Effector CD4-positive, alpha-beta T cell (primary cell): ENCODE measurements at regions not wholly inside any gene's neighbourhood (a gene's known extent, or its start where the extent isn't known, plus 50 kb on each side); places are given as distances from the start of the nearest gene placed in this dataset.
"Not testable (repeated sequence)": the region's sequence is repeated elsewhere in the genome, so short reads cannot be mapped to it uniquely, and the experiment has no call there.

ENCODE experiments used
- DNase-seq: peaks from one replicate; pipeline ENCODE4 v3.0.0-alpha.2; 2020

DNA sequence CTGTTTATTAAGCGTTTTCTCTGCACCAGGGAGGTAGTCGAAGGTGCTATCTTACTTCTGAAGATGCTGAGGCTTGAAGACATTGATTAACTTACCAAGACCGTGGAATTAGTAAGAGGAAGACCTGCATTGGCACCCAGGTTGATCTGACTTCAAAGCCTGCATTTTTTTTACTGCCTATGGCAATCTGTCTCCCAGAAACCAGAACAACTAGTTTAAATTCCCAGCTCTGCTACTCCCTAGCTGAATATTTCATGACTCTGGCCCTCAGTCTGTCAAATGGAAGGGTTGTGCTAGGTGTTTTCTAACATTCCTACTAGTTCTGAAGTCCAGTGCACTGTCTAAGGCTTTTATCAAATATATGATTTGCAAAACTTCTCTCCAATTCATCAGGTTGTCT lies 52.0 kb upstream of the GRAMD1B start:
- no peak for DNase-seq

DNA sequence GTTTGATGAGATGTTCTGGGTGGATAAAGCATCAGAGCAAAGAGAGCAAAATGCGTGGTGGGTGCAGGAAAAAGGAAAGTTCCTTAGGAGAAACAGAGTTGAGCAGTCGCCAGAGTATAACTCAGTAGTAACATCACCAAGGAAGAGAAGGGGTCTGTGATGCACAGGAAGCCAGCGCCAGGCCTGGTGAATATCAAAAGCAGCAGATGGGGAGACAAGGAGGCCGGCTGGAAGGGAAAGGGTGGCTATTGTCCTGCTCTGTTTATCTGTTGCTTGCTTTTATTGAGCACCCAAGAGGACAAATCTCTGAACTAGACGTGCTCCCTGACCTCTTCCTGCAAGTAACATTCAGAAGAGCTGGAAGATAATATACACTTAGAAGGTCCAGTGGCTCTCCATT lies 52.7 kb upstream of the GRAMD1B start:
- DNase-seq, result no peak

DNA sequence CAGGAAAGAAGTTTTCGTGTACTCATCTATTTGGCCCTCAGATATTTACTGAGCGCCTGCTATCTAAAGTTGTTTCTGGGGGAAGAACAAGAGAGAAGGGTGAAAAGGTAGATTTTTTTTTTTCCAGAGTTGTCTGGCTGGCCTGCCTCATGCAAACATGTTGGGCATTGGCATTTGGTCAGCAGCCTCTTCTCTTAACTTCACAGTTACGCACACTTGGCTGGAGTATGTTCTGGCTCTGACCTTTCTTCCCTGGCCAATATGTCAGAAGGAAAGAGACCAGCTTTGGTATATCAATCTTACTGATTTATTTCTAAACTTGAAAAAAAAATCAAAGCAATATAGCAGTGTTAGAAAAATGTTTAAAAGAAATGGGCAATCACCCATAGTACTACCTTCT lies 54.2 kb upstream of the GRAMD1B start:
- DNase-seq, result no peak

DNA sequence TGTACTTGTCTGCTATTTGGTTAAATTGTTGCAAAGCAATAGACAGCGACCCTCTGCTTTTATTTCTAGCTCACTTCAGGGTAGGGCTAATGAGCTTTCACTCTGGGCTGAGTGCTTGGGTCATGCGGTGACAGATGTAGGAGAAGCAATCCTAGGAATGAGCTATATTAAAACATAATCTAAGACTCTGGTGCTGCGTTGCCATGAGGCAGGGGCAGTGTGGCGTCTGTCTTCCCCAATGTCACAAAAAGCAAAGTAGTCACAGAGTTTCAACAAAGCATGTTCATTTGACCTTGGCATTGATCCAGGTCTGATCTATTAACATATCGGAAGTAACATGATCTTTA lies 55.5 kb upstream of the GRAMD1B start:
- no peak for DNase-seq

DNA sequence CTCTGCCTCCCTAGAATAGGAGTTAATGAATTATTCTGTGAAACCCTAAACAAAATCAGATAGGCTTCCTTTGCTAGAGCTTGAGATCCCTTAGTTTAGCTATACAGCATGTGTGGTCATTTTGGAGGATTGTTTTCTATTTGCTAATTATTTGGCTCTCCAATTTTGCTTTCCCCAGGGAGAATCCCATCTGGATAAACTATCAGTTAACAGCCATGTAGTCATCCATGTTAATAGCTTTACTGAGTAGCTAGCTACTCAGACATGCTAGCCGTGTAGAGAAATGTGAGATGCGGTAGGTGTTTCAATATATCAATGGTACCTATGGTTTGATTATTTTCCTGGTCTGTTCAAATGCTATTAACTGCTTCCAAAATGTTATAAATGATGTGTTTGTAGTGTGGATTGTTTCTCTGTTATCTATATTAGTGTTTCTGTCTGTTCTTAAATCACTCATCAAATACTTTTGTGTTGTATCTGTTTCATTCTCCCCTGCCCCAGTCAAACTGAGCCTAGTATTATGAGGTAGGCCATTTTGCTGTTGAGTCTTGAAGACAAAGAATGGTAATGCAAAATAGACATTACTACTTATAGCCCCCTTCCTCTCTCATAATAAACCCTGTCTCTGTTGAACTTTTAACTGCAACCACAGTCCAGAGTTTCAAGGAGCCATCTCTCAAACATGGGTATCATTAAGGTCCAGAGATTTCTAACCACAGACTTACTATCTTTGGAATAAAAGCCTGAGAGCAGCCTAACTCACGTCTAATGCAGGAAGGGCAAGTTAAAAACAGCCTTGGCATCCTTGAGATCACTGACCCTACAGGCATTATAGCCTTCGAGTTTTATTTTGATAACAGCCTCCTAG lies 56.1 kb upstream of the GRAMD1B start:
- no peak for DNase-seq

DNA sequence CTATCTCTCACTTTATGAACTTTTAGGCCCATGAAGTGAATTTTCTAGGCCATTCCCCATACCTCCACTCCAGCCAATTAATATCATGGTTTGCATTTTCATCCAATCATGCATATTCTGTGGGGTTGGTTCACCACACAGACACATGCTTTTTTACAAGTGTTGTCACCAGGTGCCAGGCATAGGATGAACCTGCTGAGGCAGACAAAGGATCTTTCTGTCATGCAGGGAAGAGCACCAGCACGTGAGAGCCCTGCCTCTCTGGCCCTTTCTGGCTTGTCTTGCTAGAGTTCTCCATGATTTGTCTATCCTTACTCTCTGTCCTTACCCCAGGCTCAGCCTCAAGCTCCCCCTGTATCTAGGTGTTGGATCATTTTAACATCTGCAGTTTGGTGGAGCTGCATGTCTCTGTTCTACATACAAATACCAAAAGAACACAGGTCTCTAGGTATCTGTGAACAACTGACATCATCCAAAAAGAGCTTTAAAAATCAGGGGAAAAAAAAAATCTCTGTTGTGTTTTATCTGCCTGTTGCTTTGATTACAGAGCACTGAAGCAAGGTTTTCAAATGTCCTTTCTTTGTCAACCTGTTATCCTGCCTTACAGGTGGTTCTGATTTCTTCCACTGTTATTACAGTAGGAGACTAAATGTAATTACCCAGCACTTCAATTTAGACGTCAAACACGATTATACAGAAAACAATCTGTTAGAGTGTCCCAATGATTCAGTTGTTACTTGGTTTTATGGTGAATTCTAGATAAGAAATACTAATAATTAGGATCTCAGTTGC lies 58.4 kb upstream of the GRAMD1B start:
- no peak for DNase-seq

DNA sequence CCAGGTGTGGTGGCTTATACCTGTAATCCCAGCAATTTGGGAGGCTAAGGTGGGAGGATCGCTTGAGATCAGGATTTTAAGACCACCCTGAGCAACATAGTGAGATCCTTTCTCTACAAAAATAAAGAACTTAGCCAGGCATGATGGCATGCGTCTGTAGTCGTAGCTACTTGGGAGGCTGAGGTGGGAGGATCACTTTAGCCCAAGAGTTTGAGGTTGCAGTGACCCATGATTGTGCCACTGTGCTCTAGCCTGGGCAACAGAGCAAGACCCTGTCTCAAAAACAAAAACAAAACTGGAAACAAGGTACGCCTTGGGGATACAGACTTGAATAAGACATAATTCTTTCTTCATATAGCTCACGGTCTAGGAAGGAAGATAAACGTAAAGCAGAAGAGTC lies 63.1 kb upstream of the GRAMD1B start:
- no peak for DNase-seq

DNA sequence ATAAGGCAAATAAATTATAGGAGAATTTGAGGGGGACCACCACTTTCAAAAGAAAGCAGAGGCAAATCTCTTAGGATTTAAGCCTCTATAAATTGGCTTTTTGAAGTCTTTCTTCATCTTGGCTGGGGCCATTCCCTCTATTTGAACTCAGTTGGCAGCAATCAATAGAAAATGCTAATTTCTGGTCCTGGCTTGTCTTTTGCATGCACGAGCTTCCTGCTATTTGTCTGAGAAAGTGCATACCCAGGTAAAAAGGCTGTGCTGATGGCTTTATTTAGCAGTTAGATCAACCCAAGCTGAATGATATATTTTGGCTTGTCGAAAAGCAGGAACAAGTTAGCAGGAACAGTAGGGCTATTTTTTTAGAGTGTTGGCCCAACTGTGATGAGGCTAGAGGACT lies 64.1 kb upstream of the GRAMD1B start:
- DNase-seq, result no peak

DNA sequence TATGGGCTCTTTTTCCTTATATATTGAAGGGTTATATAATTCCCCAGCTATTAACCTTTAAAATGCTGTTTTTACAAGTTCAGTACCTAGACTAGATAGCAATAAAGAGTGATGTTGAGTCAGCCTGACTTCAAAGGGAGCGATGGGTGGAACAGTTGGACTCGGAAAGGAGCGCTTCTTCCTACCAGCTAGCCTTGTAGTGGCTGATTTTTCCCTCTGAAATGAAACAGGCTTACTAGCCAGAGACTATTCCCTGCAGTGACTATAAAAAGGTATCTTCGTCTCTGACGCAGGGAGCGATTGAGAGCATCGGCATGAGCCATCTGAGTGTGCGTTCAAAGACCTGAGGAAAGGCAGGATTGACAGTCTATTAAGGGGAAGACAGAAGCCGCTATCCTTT lies 66.0 kb upstream of the GRAMD1B start:
- no peak for DNase-seq

DNA sequence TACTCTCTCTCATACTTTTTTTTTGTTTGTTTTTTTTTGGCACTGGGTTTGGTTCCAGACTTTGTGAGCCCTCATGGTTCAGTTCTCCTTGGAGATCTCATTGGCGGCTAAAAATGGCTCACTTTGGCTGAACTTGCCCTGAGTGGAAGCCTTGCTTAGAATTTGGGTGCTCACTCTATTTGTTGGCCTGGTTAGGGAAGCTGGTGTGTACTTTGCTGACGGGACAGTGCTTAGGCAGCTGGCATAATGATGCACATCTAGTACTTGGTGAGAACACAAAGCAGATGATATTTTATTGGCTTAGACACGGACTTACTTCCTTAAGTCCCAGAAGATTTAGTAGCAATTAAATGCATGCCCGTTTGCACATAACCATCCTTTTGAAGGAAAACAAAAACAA lies 66.5 kb upstream of the GRAMD1B start:
- no peak for DNase-seq

DNA sequence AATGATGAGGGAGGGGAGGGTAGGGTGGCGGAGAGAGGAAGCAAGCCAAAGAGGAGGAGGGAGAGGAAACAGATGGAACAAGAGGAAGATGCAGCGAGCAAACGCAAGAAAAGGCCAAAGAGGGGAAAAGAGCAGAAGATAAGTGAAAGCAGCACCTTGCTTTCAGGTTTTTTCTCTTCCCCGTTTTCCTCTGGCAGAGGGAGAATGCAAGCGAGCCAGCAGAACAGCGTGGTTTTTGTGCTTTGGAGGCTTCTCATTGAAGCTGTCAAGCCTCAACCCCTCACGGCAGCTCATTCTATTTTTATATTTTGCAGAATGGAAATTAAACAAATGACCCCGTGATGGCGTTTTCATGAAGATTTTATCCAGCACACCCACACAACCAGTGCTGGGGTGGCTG lies 67.1 kb upstream of the GRAMD1B start:
- no peak for DNase-seq

DNA sequence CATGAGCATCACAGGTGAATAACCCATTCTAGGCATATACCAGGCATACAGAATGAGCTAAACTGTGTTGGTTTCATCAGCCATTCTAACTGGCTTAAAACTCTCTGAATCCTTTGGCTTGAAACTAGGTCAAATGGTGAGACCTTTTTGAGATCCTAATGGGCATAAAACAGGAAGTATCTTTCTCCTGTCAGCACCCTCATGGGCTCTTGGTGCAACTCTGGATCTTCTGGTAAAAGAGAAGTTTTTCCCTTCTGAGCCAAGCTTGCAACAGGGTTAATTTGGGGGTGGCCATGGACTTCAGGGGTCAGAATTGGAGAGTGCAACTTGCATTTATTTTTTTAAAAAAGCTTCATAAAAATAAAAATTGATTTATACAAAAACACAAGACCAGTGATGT lies 67.9 kb upstream of the GRAMD1B start:
- no peak for DNase-seq

DNA sequence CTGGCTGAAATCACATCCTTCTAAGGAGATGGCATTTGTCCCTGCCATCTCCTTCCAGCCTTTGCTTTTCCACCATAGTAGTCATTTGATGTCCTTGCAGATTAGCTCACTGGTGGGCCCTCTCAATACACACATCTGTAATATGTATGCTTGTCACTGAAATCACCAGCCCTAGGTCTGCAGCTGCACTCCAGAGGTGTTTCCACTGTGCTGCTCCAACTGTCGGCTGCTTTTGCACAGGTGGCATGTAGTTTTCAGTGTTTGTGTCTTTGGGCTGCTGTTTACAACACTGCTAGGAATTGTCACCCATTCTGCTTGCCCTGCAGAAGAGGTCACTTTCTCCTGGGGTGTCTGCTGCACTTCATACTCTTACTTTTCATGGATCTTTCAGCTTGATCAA lies 69.0 kb upstream of the GRAMD1B start:
- no peak for DNase-seq

DNA sequence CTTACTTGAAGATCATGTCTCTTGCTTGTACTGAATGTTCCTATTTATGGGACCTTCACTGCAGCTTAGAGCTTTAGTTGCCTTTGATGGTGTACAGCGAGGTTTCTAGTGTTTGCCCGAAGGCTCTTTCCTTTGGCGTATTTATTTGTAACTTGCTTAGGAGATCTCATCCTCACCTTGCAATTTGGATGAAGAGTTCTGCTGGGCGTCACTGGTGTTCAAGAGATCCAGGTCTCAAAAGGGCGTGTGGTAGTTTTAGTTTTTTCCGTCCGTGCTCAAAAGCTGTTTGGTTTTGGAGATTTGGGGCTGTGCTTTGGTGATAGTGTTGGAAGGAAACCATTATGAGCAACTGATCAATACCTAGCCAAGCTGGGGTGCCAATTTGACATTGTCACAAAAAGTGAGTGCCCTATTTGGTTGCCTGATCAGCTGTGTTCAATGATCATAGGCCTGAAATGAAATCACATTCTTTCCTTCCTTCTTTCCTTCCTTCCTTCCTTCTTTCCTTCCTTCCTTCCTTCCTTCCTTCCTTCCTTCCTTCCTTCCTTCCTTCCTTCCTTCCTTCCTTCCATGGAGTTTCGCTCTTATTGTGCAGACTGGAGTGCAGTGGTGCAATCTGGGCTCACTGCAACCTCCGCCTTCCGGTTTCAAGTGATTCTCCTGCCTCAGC lies 69.7 kb upstream of the GRAMD1B start:
- DNase-seq, result no peak

DNA sequence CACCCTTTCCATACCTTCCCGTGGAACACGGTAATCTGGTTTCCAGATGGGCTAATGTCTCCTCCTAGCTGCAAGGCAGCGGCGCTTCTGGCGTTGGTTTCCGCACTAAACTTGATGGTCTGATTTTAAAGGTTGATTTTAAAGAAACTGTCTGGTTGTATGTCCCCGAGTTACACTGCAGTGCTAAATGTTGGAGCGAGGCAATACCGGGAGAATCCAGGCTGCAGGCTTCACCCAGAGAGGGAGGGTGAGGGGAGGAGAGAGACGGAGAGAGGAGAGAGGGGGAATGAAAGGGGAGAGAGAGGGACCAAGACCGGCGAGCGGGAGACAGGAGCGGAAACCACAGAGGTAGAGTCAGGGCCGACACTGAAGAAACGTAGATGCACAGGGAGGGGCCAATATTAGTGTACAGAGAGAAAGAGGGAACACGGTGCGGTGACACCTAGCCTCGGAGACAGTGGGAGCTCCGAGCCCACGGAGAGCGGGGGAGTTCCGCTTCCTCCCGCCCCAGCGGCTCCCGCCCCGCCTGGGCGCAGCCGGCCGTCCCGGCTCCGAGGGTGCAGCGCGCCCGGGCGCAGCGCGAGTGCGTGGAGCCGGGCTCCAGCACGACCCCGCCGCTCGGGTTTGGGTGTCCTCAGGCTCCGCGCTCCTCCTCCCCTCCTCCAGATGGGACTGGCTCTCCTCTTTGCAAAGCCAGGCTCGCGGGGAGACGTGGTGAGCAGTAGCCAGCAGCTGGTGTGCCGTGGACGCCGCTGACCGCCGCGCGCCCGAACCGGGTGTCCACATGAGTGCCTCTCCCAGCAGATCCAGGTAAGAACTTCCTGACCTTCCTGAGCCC lies 71.9 kb upstream of the GRAMD1B start:
- no peak for DNase-seq

DNA sequence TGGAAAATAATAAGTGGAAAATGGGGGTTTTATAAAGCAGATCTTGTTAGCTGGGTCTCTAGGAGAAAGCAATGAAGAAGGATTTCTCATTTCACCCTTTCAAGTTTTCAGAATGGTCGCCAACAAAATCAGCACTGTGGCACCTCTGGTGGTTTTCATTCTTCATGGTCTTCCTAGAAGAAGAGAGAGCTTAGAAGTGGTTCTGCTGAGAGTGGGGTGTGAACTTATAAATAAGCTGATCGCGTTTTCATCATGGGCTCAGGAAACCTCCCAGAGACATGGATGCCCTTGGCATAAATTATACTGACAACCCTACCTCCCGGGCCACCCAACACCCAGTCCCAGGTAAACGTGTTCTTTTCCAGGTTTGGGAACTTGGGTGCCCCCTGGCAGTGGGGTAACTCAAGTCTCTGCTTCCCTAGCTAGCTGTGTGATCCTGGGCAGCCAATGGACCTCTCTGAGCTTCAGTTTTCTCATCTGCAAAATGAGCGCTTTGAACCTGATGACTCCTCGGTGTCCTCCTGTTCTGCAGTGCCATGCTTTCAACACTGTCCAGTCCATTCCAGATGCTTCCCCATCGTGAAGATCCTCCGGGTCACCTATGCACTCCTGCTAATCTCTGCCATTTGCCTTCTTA lies 72.6 kb upstream of the GRAMD1B start:
- DNase-seq, result no peak

DNA sequence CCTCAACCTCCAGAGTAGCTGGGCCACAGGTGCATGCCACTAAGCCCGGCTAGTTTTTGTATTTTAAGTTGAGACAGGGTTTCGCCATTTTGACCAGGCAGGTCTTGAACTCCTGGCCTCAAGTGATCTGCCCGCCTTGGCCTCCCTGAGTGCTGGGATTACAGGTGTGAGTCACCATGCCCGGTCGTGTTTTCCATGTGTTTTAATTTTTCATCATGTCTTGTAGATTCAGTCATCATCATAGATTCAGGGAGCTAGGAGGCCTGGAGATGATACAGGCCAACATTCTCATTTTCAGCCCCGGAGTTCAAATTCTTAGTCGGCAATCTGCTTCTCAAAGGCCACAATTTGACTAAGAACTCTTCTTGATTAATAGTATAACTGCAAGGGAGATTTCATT lies 73.5 kb upstream of the GRAMD1B start:
- no peak for DNase-seq

DNA sequence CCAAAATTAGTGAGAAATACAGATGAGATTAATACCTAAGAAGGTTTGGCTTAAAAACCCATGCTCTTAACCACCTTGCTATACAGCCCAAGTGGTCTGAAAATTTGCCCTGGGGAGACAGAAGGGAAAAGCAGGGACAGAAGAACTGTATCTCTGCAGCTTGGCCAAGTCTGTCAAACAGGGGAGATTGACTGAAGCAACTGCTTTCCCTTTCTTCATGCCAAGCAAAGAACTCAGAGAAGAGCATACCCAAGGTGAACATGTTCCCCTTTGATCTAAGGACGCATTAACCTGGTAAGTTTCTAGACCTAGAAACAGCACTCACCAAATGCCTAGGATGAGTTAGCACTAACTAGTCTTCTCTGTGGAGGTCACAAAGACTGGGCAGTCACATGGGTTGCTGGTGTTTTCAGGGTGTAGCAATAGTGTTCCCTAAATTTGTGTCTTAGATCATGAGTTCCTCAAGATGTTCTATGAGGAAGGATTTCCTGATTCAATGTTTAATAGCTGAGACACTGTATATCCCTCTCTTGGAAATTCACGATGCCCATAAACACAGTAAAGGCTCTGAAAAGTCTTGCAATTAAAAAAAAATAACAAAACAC lies 75.6 kb upstream of the GRAMD1B start:
- DNase-seq, result no peak

DNA sequence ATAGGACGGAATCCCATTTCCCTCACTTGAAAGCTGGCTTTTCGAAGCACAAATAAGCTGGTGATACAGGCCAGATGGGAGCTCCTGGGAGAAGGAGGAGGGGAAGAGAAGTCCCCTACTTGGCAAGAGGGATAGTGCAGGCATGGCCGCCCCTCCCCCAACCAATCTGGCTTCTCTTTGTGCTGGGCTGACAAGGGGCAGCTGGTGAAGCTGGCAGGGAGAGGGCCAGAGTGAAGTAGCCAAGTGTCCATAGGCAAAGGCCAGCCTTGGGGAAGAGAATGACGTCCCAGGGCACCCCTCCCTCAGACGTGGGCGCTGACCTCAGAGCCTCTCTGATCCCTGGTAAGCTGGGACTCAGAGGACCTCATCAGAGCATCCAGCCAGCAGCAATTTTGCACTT lies 78.7 kb upstream of the GRAMD1B start:
- DNase-seq, result no peak

DNA sequence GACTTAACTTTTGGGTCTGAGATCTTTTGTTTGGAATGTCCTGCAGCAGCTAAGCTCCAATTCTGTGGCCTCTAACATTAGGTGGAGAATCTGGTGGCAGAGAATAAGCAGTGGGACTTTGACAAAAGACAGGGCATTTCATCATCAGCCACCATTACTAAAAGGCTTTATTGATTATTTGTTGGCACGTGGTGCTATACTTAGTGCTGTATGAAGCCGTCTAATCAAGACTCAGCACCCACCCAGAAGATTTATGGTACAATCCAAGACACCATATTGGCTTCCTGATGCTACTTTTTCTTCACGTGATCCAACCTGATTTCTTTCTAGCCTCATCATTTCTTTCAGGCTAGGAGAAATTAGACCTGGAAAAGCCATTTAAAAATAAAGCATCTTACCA lies 80.7 kb upstream of the GRAMD1B start:
- DNase-seq, result no peak

DNA sequence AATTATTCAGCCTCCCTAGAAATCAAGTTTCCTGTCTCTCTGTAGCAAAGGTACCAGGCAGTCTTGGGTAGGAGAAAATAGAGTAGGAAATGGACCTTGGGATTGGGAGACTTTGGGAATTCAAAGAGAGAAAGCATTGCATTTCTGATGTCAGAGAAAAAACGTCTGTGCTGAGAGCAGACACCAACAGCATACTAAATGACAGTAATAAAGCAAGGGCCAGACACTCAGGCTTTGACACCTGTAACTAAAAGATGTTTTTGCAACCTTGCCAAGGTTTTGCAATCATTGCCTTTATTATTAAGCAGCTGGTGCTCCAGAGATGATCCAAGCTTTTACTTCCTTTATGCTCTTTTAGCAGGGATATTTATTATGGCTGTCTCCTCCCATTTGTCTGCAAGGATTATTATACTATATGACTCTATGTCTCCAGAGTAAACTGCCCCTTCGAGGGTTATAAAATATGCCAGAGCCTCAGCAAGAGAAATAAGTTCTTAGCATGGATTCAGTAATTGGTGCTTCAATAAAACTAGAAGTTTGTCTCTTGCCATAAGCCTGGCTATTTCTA lies 85.2 kb upstream of the GRAMD1B start:
- DNase-seq, result no peak

DNA sequence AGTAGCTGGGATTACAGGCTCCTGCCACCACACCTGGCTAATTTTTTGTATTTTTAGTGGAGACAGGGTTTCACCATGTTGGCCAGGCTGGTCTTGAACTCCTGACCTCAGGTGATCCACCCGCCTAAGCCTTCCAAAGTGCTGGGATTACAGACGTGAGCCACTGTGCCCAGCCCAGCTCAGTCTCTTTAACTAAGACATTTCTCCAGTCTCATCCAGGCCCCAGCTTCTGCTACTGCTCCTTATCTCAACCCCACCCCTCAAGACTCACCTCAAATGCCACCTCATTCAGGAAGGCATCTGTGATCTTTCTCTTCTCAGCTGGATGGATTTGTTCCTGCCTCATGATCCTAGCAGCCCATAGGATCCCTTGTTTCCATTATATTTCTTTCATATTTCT lies 85.9 kb upstream of the GRAMD1B start:
- not testable (repeated sequence) for DNase-seq
